ENCODE measurements at regions not wholly inside any gene's neighbourhood (a gene's known extent, or its start where the extent isn't known, plus 50 kb on each side); places are given as distances from the start of the nearest gene placed in this dataset.

DNA sequence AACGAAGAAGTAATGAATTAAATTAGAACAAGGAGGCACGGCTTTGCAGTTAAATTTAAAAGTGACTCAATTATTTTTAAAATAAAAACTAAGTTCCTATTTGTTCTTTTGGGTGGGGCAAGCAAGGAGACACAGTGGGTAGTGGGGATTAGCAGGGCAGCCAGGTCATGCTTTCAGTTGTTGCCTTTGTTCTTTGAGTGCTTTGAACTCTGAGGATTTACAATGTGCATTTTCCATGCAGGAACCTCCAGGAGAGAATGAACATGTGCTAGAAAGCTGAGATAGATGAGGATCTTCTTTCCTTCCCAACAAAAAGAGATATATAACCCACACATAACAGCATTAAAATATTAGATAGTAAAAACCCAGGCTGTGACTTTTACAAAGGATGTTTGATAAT is 420.4 kb upstream of the CTSO start:
- no peak for TF ChIP-seq CTCF (IDR thresholded peaks at IDR 0.05; ENCODE audit: insufficient read depth, low read length, poor library complexity, severe bottlenecking)
- no peak for TF ChIP-seq EZH2phosphoT487 (conservative IDR thresholded peaks at IDR 0.05; ENCODE audit: low read length)
